Esophagus muscularis mucosa (tissue), 4 donors: ENCODE measurements at regions not wholly inside any gene's neighbourhood (a gene's known extent, or its start where the extent isn't known, plus 50 kb on each side); places are given as distances from the start of the nearest gene placed in this dataset.

Experiments used
- DNase-seq: peaks from one replicate; pipeline ENCODE4 v3.0.0-alpha.2; 2017; ENCODE audit errors: extremely low spot score
- H3K27ac ChIP-seq, 4 donors: fragments of 200-600 bp; sonication (generic); replicated peaks in 1 of 4; 1 replicate in 3 of 4; 2 replicates in 1 of 4; pipeline ENCODE4 v1.5.1; 2016 to 2019; ENCODE audit warnings: mild to moderate bottlenecking in 1 of 4
- H3K27me3 ChIP-seq, 4 donors: fragments of 200-600 bp; sonication (generic); one replicate each; pipeline versions ENCODE4 v1.5.1 to v1.6.0; 2016 to 2019
- H3K36me3 ChIP-seq, 4 donors: fragments of 200-600 bp; sonication (generic); one replicate each; pipeline ENCODE4 v1.5.1; 2016 to 2019
- H3K4me1 ChIP-seq, 4 donors: fragments of 200-600 bp; sonication (generic); one replicate each; pipeline ENCODE4 v1.5.1; 2016 to 2019
- H3K4me3 ChIP-seq, 4 donors: fragments of 200-600 bp; sonication (generic); 1 replicate in 2 of 4; 2 replicates in 2 of 4; pipeline ENCODE4 v1.5.1; 2016 to 2019; ENCODE audit warnings: mild to moderate bottlenecking in 4 of 4, moderate library complexity in 1 of 4
- H3K9me3 ChIP-seq, 4 donors: fragments of 200-600 bp; sonication (generic); 1 replicate in 3 of 4; 2 replicates in 1 of 4; pipeline ENCODE4 v1.5.1; 2016 to 2019
- CTCF ChIP-seq, 3 experiments: fragments of 200-600 bp in 2 of 3; fragments of 450-650 bp in 1 of 3; sonication (generic) in 2 of 3; IDR thresholded peaks; one replicate each; pipeline ENCODE4 v1.5.1; 2017 to 2019; ENCODE audit warnings: antibody characterized with exemption in 3 of 3, mild to moderate bottlenecking in 2 of 3, moderate library complexity in 1 of 3
- EP300 ChIP-seq: sonication (generic); formaldehyde crosslinking; IDR thresholded peaks from one replicate; pipeline ENCODE4 v1.6.1; 2017; ENCODE audit warnings: antibody characterized with exemption
- POLR2A ChIP-seq: fragments of 450-650 bp; IDR thresholded peaks from one replicate; pipeline ENCODE4 v1.6.1; 2017; ENCODE audit warnings: antibody characterized with exemption, moderate library complexity, mild to moderate bottlenecking, low read depth
- POLR2AphosphoS5 ChIP-seq, 2 donors: sonication (generic); formaldehyde crosslinking; IDR thresholded peaks; one replicate each; pipeline ENCODE4 v1.6.1; 2017; ENCODE audit warnings: antibody characterized with exemption in 2 of 2
- WGBS: methylation state at CpG from one replicate; pipeline ENCODE4 v1.1.5; 2018; 5-methylcytosine and 5-hydroxymethylcytosine counted together
- intact Hi-C: fragments of 100-400 bp; cut with DNase I; formaldehyde crosslinking; loops from one replicate; pipeline ENCODE4 v1.15.1; 2023

- intact Hi-C loops, result no loop called here
- peaks cover 0 to 15% (median 3%) of the 10 kb centered on the region in 4 donors for H3K4me1 ChIP-seq
- H3K27ac ChIP-seq, result peak overlapping the region in 2 of 4 donors; percentile 78 to 85
- TF ChIP-seq POLR2A (no peak), CTCF (IDR thresholded peaks at IDR 0.05) (no peak)
- no peaks in the 10 kb centered on the region for H3K27me3 ChIP-seq
- H3K9me3 ChIP-seq, result no peaks in the 10 kb centered on the region
- no CpG with 5 or more reads among the region's 11 CpGs for WGBS
- DNase-seq, result no peak
- no peaks in the 10 kb centered on the region for H3K36me3 ChIP-seq
- peak overlapping the region in 2 of 4 donors; percentile 65 to 69 for H3K4me3 ChIP-seq
These were observed 364.2 kb upstream of the AMELY start for GRCh38 chrY:7275751-7276150.

DNA sequence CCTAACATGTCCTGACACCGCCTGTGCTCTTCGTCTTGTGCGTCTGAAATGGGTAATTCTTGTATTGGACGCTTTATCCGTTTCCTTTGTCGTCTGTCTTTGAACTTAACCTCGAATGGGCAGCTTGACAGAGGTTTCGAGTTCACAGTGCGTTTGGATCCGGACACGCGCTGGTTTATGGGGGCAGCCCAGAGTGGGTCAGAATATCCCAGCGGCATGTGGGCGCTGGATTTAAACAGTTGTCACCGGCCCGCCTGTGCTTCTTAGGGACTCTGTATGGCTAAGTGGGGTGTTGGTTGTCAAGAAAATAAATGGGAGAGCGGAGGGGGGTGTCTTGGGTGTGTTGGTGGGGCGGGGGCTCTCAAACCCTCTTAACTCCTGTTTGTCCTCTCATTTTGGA is 363.5 kb upstream of the AMELY start:
- DNase-seq, result no peak
- Histone ChIP-seq H3K9me3 (no peaks in the 10 kb centered on the region), H3K4me1 (peaks cover 0 to 15% (median 3%) of the 10 kb centered on the region in 4 donors), H3K27ac (peak overlapping the region in 2 of 4 donors; percentile 78 to 85), H3K27me3 (no peaks in the 10 kb centered on the region), H3K36me3 (no peaks in the 10 kb centered on the region), H3K4me3 (peak overlapping the region in 2 of 4 donors; percentile 65 to 69)
- WGBS, result no CpG with 5 or more reads among the region's 18 CpGs
- intact Hi-C loops, result no loop called here
- TF ChIP-seq EP300, result no peak
- no peak for TF ChIP-seq POLR2AphosphoS5 (IDR thresholded peaks at IDR 0.05)
- TF ChIP-seq POLR2A, result no peak

- no peaks in the 10 kb centered on the region for H3K27me3 ChIP-seq
- WGBS, result no CpG with 5 or more reads among the region's 54 CpGs
- H3K36me3 ChIP-seq, result no peaks in the 10 kb centered on the region
- DNase-seq, result no peak
- H3K4me3 ChIP-seq, result peak overlapping the region in 2 of 4 donors; percentile 65 to 69
- H3K4me1 ChIP-seq, result peaks cover 0 to 15% (median 3%) of the 10 kb centered on the region in 4 donors
- intact Hi-C loops, result no loop called here
- peak overlapping the region in 2 of 4 donors; percentile 78 to 85 for H3K27ac ChIP-seq
- TF ChIP-seq CTCF (IDR thresholded peaks at IDR 0.05), result no peak
- no peak for TF ChIP-seq POLR2AphosphoS5 (IDR thresholded peaks at IDR 0.05)
- no peak for TF ChIP-seq POLR2A
- no peak for TF ChIP-seq EP300
- no peaks in the 10 kb centered on the region for H3K9me3 ChIP-seq
These were observed 362.9 kb upstream of the AMELY start for GRCh38 chrY:7274369-7274913.

GRCh38 chrY:7273587-7274203 is 362.1 kb upstream of the AMELY start:
- no peaks in the 10 kb centered on the region for H3K9me3 ChIP-seq
- H3K27ac ChIP-seq, result peak overlapping the region in 2 of 4 donors; percentile 78 to 85
- WGBS, result no CpG with 5 or more reads among the region's 65 CpGs
- TF ChIP-seq EP300 (no peak), CTCF (IDR thresholded peaks at IDR 0.05) (no peak), POLR2A (no peak), POLR2AphosphoS5 (IDR thresholded peaks at IDR 0.05) (no peak)
- H3K4me1 ChIP-seq, result peaks cover 0 to 15% (median 3%) of the 10 kb centered on the region in 4 donors
- H3K27me3 ChIP-seq, result no peaks in the 10 kb centered on the region
- peak overlapping the region in 2 of 4 donors; percentile 65 to 69 for H3K4me3 ChIP-seq
- H3K36me3 ChIP-seq, result no peaks in the 10 kb centered on the region
- intact Hi-C loops, result no loop called here
- DNase-seq, result peak; percentile 92

GRCh38 chrY:7272556-7273195 is 361.1 kb upstream of the AMELY start:
- no peak for DNase-seq
- Histone ChIP-seq H3K36me3 (no peaks in the 10 kb centered on the region), H3K9me3 (no peaks in the 10 kb centered on the region), H3K4me1 (peaks cover 0 to 15% (median 3%) of the 10 kb centered on the region in 4 donors), H3K27me3 (no peaks in the 10 kb centered on the region), H3K4me3 (peak overlapping the region in 2 of 4 donors; percentile 65 to 69), H3K27ac (peak overlapping the region in 2 of 4 donors; percentile 78 to 85)
- TF ChIP-seq POLR2AphosphoS5 (IDR thresholded peaks at IDR 0.05) (no peak), CTCF (IDR thresholded peaks at IDR 0.05) (peak in 1 of 3 experiments; percentile 47)
- intact Hi-C loops, result no loop called here
- no CpG with 5 or more reads among the region's 24 CpGs for WGBS
